IMR-90 (cell line): ENCODE measurements at regions not wholly inside any gene's neighbourhood (a gene's known extent, or its start where the extent isn't known, plus 50 kb on each side); places are given as distances from the start of the nearest gene placed in this dataset.

Experiments
- ATAC-seq: fragments of 200-7000 bp; cut with Tn5 transposase; 2 replicates; pipeline ENCODE4 v1.9.1; 2020; ENCODE audit warnings: low read depth, mild to moderate bottlenecking, moderate library complexity
- BruUV-seq: library from RNA; stranded (reverse); fragments of 400-500 nt; replicated peaks from 2 replicates; lab custom pipeline; 2021; lab: Mats Ljungman, UMichigan
- CTCF ChIA-PET: fragments of 300-600 bp; formaldehyde crosslinking; extraction: SDS; loops from one replicate; lab custom pipeline; 2021; ENCODE audit warnings: antibody characterized with exemption; lab: Yijun Ruan, JAX
- POLR2A ChIA-PET: fragments of 300-600 bp; sonication (Branson Sonifier 250); formaldehyde crosslinking; loops from one replicate; lab custom pipeline; 2022; ENCODE audit warnings: antibody characterized with exemption; ENCODE audit not compliant: unreplicated experiment; lab: Charles Lee
- DNase-seq: peaks from one replicate; pipeline ENCODE4 v3.0.0; 2013
- H2AFZ ChIP-seq: replicated peaks from 2 replicates; pipeline ENCODE3; 2013; ENCODE audit warnings: low read length, mild to moderate bottlenecking; ENCODE audit not compliant: poor library complexity
- H2AK5ac ChIP-seq: 2 replicates; pipeline ENCODE4 v1.6.1; 2013; ENCODE audit warnings: low read depth, low read length, inconsistent platforms
- H2AK9ac ChIP-seq: replicated peaks from 2 replicates; pipeline ENCODE3; 2013; ENCODE audit warnings: mild to moderate bottlenecking, low read depth, low read length, moderate library complexity; ENCODE audit not compliant: poor library complexity
- H2BK120ac ChIP-seq: 2 replicates; pipeline ENCODE4 v1.6.1; 2013; ENCODE audit warnings: low read depth, low read length, inconsistent platforms
- H2BK15ac ChIP-seq: 3 replicates; pipeline ENCODE4 v1.6.1; 2013; ENCODE audit warnings: low read depth, low read length, inconsistent platforms
- H2BK20ac ChIP-seq: 2 replicates; pipeline ENCODE4 v1.6.1; 2013; ENCODE audit warnings: low read depth, mild to moderate bottlenecking, inconsistent platforms, low read length, moderate library complexity
- H2BK5ac ChIP-seq: 2 replicates; pipeline ENCODE4 v1.6.1; 2013; ENCODE audit warnings: mild to moderate bottlenecking, low read depth, low read length, inconsistent platforms; ENCODE audit not compliant: poor library complexity, severe bottlenecking
- H3K14ac ChIP-seq: replicated peaks from 2 replicates; pipeline ENCODE4 v1.6.1; 2013; ENCODE audit warnings: low read depth, low read length, inconsistent platforms
- H3K18ac ChIP-seq: 2 replicates; pipeline ENCODE4 v1.6.1; 2013; ENCODE audit warnings: low read depth, low read length, control low read depth
- H3K23ac ChIP-seq: 2 replicates; pipeline ENCODE4 v1.6.1; 2013; ENCODE audit warnings: low read depth, low read length, inconsistent platforms
- H3K27ac ChIP-seq: 2 replicates; pipeline ENCODE4 v1.5.1; 2013; ENCODE audit warnings: mild to moderate bottlenecking, control low read depth, low read length; ENCODE audit not compliant: insufficient read depth
- H3K27me3 ChIP-seq: 2 replicates; pipeline ENCODE4 v1.6.1; 2013; ENCODE audit warnings: low read length; ENCODE audit not compliant: control insufficient read depth, insufficient read depth
- H3K36me3 ChIP-seq: 2 replicates; pipeline ENCODE4 v1.6.1; 2013; ENCODE audit warnings: low read length, mixed read lengths; ENCODE audit not compliant: control insufficient read depth, insufficient read depth
- H3K4ac ChIP-seq: 2 replicates; pipeline ENCODE4 v1.6.1; 2013; ENCODE audit warnings: low read depth, low read length, inconsistent platforms
- H3K4me1 ChIP-seq: 2 replicates; pipeline ENCODE4 v1.6.1; 2013; ENCODE audit warnings: low read length, mixed read lengths; ENCODE audit not compliant: control insufficient read depth, insufficient read depth
- H3K4me2 ChIP-seq: 2 replicates; pipeline ENCODE4 v1.6.1; 2013; ENCODE audit warnings: low read depth, mild to moderate bottlenecking, control low read depth, low read length, moderate library complexity
- H3K4me3 ChIP-seq: 2 replicates; pipeline ENCODE4 v1.5.1; 2013; ENCODE audit warnings: low read depth, mild to moderate bottlenecking, control low read depth, low read length, moderate library complexity; ENCODE audit not compliant: insufficient read depth
- H3K56ac ChIP-seq: 2 replicates; pipeline ENCODE4 v1.6.1; 2013; ENCODE audit warnings: low read length, inconsistent platforms; ENCODE audit not compliant: insufficient read depth; ENCODE audit errors: extremely low read depth
- H3K79me1 ChIP-seq, 2 experiments: 2 replicates each; pipeline ENCODE4 v1.6.1; 2013; ENCODE audit warnings: low read length in 2 of 2, inconsistent platforms in 1 of 2, low read depth in 1 of 2
- H3K9ac ChIP-seq: 2 replicates; pipeline ENCODE4 v1.6.1; 2013; ENCODE audit warnings: low read depth, low read length, control low read depth
- H3K9me1 ChIP-seq: 2 replicates; pipeline ENCODE4 v1.6.1; 2013; ENCODE audit warnings: low read length, inconsistent platforms; ENCODE audit not compliant: insufficient read depth
- H3K9me3 ChIP-seq: 2 replicates; pipeline ENCODE4 v1.6.1; 2013; ENCODE audit warnings: low read length; ENCODE audit not compliant: control insufficient read depth, insufficient read depth
- H4K20me1 ChIP-seq: 2 replicates; pipeline ENCODE4 v1.6.1; 2013; ENCODE audit warnings: low read length, inconsistent platforms; ENCODE audit not compliant: insufficient read depth
- H4K5ac ChIP-seq: 2 replicates; pipeline ENCODE4 v1.6.1; 2013; ENCODE audit warnings: mild to moderate bottlenecking, low read depth, low read length, control low read depth
- H4K8ac ChIP-seq, 2 experiments: 2 replicates each; pipeline ENCODE4 v1.6.1; 2013; ENCODE audit warnings: low read depth in 2 of 2, low read length in 2 of 2, control low read depth in 1 of 2, inconsistent platforms in 1 of 2
- H4K91ac ChIP-seq: 2 replicates; pipeline ENCODE4 v1.6.1; 2013; ENCODE audit warnings: low read depth, low read length, inconsistent platforms; ENCODE audit not compliant: insufficient read depth
- BHLHE40 ChIP-seq: fragments of 150-350 bp; IDR thresholded peaks from 2 replicates; pipeline ENCODE4 v1.6.1; 2016; ENCODE audit warnings: mild to moderate bottlenecking, low read depth, low read length
- CEBPB ChIP-seq: IDR thresholded peaks from 2 replicates; pipeline ENCODE4 v1.6.1; 2012; ENCODE audit warnings: low read depth, low read length, improper control_type of control experiment
- CHD1 ChIP-seq: IDR thresholded peaks from 2 replicates; pipeline ENCODE4 v1.6.1; 2012; ENCODE audit warnings: low read depth, low read length, improper control_type of control experiment
- FOS ChIP-seq: fragments of 150-350 bp; IDR thresholded peaks from 2 replicates; pipeline ENCODE4 v1.6.1; 2016; ENCODE audit warnings: low read depth, low read length
- MAFK ChIP-seq: IDR thresholded peaks from 2 replicates; pipeline ENCODE4 v1.6.1; 2012; ENCODE audit warnings: low read depth, low read length, improper control_type of control experiment
- MAZ ChIP-seq: IDR thresholded peaks from 2 replicates; pipeline ENCODE4 v1.6.1; 2012; ENCODE audit warnings: low read depth, mild to moderate bottlenecking, low read length, improper control_type of control experiment, moderate library complexity, borderline replicate concordance
- MXI1 ChIP-seq: IDR thresholded peaks from 2 replicates; pipeline ENCODE4 v1.6.1; 2012; ENCODE audit warnings: low read depth, mild to moderate bottlenecking, low read length, moderate library complexity, borderline replicate concordance
- NFE2L2 ChIP-seq: fragments of 150-350 bp; IDR thresholded peaks from 2 replicates; pipeline ENCODE4 v1.6.1; 2016; ENCODE audit warnings: low read depth, mild to moderate bottlenecking, low read length
- POLR2A ChIP-seq: IDR thresholded peaks from 2 replicates; pipeline ENCODE4 v1.6.1; 2012; ENCODE audit warnings: mild to moderate bottlenecking, low read depth, low read length
- RAD21 ChIP-seq: IDR thresholded peaks from 2 replicates; pipeline ENCODE4 v1.6.1; 2012; ENCODE audit warnings: low read length, improper control_type of control experiment
- RCOR1 ChIP-seq: IDR thresholded peaks from 2 replicates; pipeline ENCODE4 v1.6.1; 2012; ENCODE audit warnings: mild to moderate bottlenecking, low read length, improper control_type of control experiment; ENCODE audit not compliant: insufficient replicate concordance
- RFX5 ChIP-seq: IDR thresholded peaks from 2 replicates; pipeline ENCODE4 v1.8.0; 2012; ENCODE audit warnings: low read depth, mild to moderate bottlenecking, low read length, moderate library complexity
- SMC3 ChIP-seq: fragments of 150-350 bp; IDR thresholded peaks from 2 replicates; pipeline ENCODE4 v1.6.1; 2016; ENCODE audit warnings: low read depth, mild to moderate bottlenecking, antibody characterized with exemption, low read length, moderate library complexity
- WGBS, 2 experiments: methylation state at CpG; one replicate each; pipeline versions ENCODE4 v1.1.5 to v1.1.7; 2013; ENCODE audit warnings: missing lambda C conversion rate in 2 of 2; ENCODE audit not compliant: insufficient read length in 1 of 2; ENCODE audit errors: extremely low coverage in 2 of 2; 5-methylcytosine and 5-hydroxymethylcytosine counted together
- dilution Hi-C: fragments of 300-500 bp; cut with HindIII; formaldehyde crosslinking; loops from one replicate; pipeline ENCODE4 v1.14.3; 2018; ENCODE audit warnings: low sequenced_read_pairs; ENCODE audit not compliant: unreplicated experiment
- in situ Hi-C: fragments of 300-500 bp; cut with MboI; formaldehyde crosslinking; loops from 3 replicates; pipeline ENCODE4 v1.14.3; 2019; ENCODE audit warnings: low sequenced_read_pairs, inconsistent platforms, mixed read lengths
- intact Hi-C: fragments of 100-400 bp; cut with micrococcal nuclease; formaldehyde crosslinking; loops from 2 replicates; pipeline ENCODE4 v1.10.0; 2022
- TF ChIP-seq, protein P1 (sequence below): fragments of 150-350 bp; IDR thresholded peaks from 2 replicates; pipeline ENCODE4 v1.6.1; 2017; ENCODE audit warnings: mild to moderate bottlenecking, antibody characterized with exemption, low read length, low read depth
- TF ChIP-seq, protein P2 (sequence below): fragments of 150-350 bp; IDR thresholded peaks from 2 replicates; pipeline ENCODE4 v1.6.1; 2016; ENCODE audit warnings: low read depth, mild to moderate bottlenecking, low read length, moderate library complexity, borderline replicate concordance
- TF ChIP-seq, protein P3 (sequence below): conservative IDR thresholded peaks from 2 replicates; pipeline ENCODE4 v1.5.1; 2012; ENCODE audit warnings: mild to moderate bottlenecking, low read depth, low read length, improper control_type of control experiment

DNA sequence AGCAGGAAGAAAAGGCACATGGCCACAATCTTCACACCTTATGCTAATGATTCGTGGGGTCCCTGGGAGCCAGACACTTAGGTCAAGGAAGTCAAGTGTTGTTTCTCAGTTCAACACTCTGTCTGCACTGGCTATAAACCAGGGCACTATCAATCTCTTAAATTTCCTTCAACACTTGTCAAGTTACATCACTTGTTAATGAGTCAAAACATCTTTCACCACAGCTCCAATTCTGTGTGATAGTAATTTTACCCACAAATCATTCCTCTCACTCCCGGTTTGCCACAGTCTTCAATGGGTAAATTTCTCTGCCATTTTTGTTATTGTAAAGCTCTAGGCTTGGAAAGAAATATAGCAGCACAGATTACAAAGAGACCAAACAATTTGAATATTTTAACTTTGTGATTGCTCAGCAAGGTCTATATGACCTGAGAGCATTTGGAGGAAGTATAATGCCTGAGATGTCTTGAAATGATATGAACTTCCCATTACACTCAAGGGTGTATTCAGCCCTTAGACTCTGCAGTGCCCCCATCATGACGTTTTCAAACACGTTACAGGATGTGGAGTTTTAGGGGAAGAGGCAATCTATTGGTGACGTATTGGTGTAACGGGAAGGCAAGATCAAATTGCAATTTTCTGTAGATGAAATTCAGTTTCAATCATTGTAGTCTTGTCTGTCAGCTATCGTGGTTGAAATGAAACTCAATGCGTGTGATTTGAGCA is 78.7 kb downstream of the ICOS start:
- no peak overlapping the region for H3K4me3 ChIP-seq
- H3K9me1 ChIP-seq, result no peaks in the 10 kb centered on the region
- H3K18ac ChIP-seq, result no peak overlapping the region
- no peak overlapping the region for H2BK120ac ChIP-seq
- H2AK9ac ChIP-seq, result no peak overlapping the region
- POLR2A ChIA-PET, result no interaction called here
- intact Hi-C loops (no loop called here), in situ Hi-C loops (no loop called here), dilution Hi-C loops (no loop called here)
- CTCF ChIA-PET, result no interaction called here
- H2BK20ac ChIP-seq, result no peak overlapping the region
- H2BK15ac ChIP-seq, result no peak overlapping the region
- TF ChIP-seq, protein P1, sequence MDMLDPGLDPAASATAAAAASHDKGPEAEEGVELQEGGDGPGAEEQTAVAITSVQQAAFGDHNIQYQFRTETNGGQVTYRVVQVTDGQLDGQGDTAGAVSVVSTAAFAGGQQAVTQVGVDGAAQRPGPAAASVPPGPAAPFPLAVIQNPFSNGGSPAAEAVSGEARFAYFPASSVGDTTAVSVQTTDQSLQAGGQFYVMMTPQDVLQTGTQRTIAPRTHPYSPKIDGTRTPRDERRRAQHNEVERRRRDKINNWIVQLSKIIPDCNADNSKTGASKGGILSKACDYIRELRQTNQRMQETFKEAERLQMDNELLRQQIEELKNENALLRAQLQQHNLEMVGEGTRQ, result no peak
- TF ChIP-seq CEBPB, result no peak
- no peak for TF ChIP-seq MXI1
- TF ChIP-seq MAZ, result no peak
- no peak for TF ChIP-seq RFX5
- TF ChIP-seq POLR2A, result no peak
- no peak for TF ChIP-seq SMC3
- TF ChIP-seq NFE2L2, result no peak
- no peak for TF ChIP-seq MAFK
- no peak for TF ChIP-seq CHD1
- TF ChIP-seq RAD21, result no peak
- no peak for TF ChIP-seq BHLHE40
- TF ChIP-seq FOS, result no peak
- TF ChIP-seq, protein P2, sequence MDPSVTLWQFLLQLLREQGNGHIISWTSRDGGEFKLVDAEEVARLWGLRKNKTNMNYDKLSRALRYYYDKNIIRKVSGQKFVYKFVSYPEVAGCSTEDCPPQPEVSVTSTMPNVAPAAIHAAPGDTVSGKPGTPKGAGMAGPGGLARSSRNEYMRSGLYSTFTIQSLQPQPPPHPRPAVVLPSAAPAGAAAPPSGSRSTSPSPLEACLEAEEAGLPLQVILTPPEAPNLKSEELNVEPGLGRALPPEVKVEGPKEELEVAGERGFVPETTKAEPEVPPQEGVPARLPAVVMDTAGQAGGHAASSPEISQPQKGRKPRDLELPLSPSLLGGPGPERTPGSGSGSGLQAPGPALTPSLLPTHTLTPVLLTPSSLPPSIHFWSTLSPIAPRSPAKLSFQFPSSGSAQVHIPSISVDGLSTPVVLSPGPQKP, result no peak
- TF ChIP-seq, protein P3, sequence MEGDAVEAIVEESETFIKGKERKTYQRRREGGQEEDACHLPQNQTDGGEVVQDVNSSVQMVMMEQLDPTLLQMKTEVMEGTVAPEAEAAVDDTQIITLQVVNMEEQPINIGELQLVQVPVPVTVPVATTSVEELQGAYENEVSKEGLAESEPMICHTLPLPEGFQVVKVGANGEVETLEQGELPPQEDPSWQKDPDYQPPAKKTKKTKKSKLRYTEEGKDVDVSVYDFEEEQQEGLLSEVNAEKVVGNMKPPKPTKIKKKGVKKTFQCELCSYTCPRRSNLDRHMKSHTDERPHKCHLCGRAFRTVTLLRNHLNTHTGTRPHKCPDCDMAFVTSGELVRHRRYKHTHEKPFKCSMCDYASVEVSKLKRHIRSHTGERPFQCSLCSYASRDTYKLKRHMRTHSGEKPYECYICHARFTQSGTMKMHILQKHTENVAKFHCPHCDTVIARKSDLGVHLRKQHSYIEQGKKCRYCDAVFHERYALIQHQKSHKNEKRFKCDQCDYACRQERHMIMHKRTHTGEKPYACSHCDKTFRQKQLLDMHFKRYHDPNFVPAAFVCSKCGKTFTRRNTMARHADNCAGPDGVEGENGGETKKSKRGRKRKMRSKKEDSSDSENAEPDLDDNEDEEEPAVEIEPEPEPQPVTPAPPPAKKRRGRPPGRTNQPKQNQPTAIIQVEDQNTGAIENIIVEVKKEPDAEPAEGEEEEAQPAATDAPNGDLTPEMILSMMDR, result no peak
- TF ChIP-seq RCOR1, result no peak
- no CpG with 5 or more reads among the region's 8 CpGs for WGBS, 2 experiments
- no peak overlapping the region for H2AFZ ChIP-seq
- no peak overlapping the region for H2AK5ac ChIP-seq
- H4K20me1 ChIP-seq, result no peaks in the 10 kb centered on the region
- H3K9ac ChIP-seq, result no peak overlapping the region
- H3K4ac ChIP-seq, result no peak overlapping the region
- H3K4me1 ChIP-seq, result no peaks in the 10 kb centered on the region
- no peaks in the 10 kb centered on the region for H3K9me3 ChIP-seq
- H3K27ac ChIP-seq, result no peak overlapping the region
- H3K4me2 ChIP-seq, result no peak overlapping the region
- no peak overlapping the region for H4K91ac ChIP-seq
- no TSS peak for BruUV-seq
- H4K8ac ChIP-seq, result no peak overlapping the region
- H3K27me3 ChIP-seq, result peaks cover 4% of the 10 kb centered on the region
- DNase-seq, result no peak
- ATAC-seq, result no peak
- H3K56ac ChIP-seq, result no peak overlapping the region
- no peaks in the 10 kb centered on the region for H3K36me3 ChIP-seq
- no peak overlapping the region for H3K23ac ChIP-seq
- H3K14ac ChIP-seq, result no peak overlapping the region
- no peak overlapping the region for H2BK5ac ChIP-seq
- no peak overlapping the region for H4K5ac ChIP-seq
- no peaks in the 10 kb centered on the region for H3K79me1 ChIP-seq
